CD14-positive monocyte (primary cell): ENCODE measurements at regions not wholly inside any gene's neighbourhood (a gene's known extent, or its start where the extent isn't known, plus 50 kb on each side); places are given as distances from the start of the nearest gene placed in this dataset.
A peak's percentile ranks its signal among the peaks of the same experiment; 100 is the strongest.

ENCODE experiments used
- DNase-seq, 3 donors: peaks; one replicate each; pipeline ENCODE4 v3.0.0-alpha.2; 2011 to 2022
- H2AFZ ChIP-seq: 2 replicates; pipeline ENCODE4 v1.6.0; 2012; ENCODE audit warnings: mild to moderate bottlenecking, low read depth, low read length, inconsistent platforms; ENCODE audit not compliant: insufficient read depth, poor library complexity, severe bottlenecking
- H3K27ac ChIP-seq, 2 donors: 1 replicate in 1 of 2; 2 replicates in 1 of 2; pipeline ENCODE4 v1.5.1; 2012 to 2013; ENCODE audit warnings: low read length in 2 of 2, control low read depth in 1 of 2, inconsistent platforms in 1 of 2, low read depth in 1 of 2, mild to moderate bottlenecking in 1 of 2
- H3K27me3 ChIP-seq, 2 donors: one replicate each; pipeline versions ENCODE4 v1.6.0 to v1.6.1; 2011 to 2013; ENCODE audit warnings: low read length in 2 of 2; ENCODE audit not compliant: control insufficient read depth in 2 of 2, insufficient read depth in 2 of 2
- H3K36me3 ChIP-seq, 2 donors: replicated peaks in 1 of 2; 1 replicate in 1 of 2; 2 replicates in 1 of 2; pipeline versions ENCODE4 v1.5.1 to v1.6.1; 2012 to 2013; ENCODE audit warnings: low read length in 2 of 2, control low read depth in 1 of 2, inconsistent platforms in 1 of 2, mild to moderate bottlenecking in 1 of 2; ENCODE audit not compliant: insufficient read depth in 2 of 2, control insufficient read depth in 1 of 2
- H3K4me1 ChIP-seq, 2 donors: 1 replicate in 1 of 2; 2 replicates in 1 of 2; pipeline versions ENCODE4 v1.5.1 to v1.6.1; 2012 to 2013; ENCODE audit warnings: low read length in 2 of 2, control low read depth in 1 of 2, inconsistent platforms in 1 of 2, mild to moderate bottlenecking in 1 of 2, moderate library complexity in 1 of 2; ENCODE audit not compliant: insufficient read depth in 2 of 2, control insufficient read depth in 1 of 2
- H3K4me2 ChIP-seq: replicated peaks from 2 replicates; pipeline ENCODE3; 2012; ENCODE audit warnings: low read length, moderate library complexity, mild to moderate bottlenecking; ENCODE audit not compliant: poor library complexity, severe bottlenecking; ENCODE audit errors: extremely low read depth
- H3K4me3 ChIP-seq, 3 experiments: fragments of 200-600 bp in 1 of 3; sonication (generic) in 1 of 3; replicated peaks in 1 of 3; 1 replicate in 2 of 3; 2 replicates in 1 of 3; pipeline ENCODE4 v1.5.1; 2011 to 2013; ENCODE audit warnings: low read length in 3 of 3, mild to moderate bottlenecking in 3 of 3, control low read depth in 2 of 3, low read depth in 2 of 3, inconsistent platforms in 1 of 3, moderate library complexity in 1 of 3
- H3K79me2 ChIP-seq: 2 replicates; pipeline ENCODE4 v1.6.0; 2012; ENCODE audit warnings: mild to moderate bottlenecking, control low read depth, inconsistent platforms, low read length, moderate library complexity; ENCODE audit not compliant: insufficient read depth
- H3K9ac ChIP-seq: 2 replicates; pipeline ENCODE4 v1.6.0; 2017; ENCODE audit warnings: low read length, mild to moderate bottlenecking; ENCODE audit not compliant: insufficient read depth, poor library complexity, severe bottlenecking
- H3K9me3 ChIP-seq, 2 donors: replicated peaks in 1 of 2; 1 replicate in 1 of 2; 2 replicates in 1 of 2; pipeline versions ENCODE4 v1.5.1 to v1.6.1; 2012 to 2013; ENCODE audit warnings: low read length in 2 of 2, control low read depth in 1 of 2; ENCODE audit not compliant: control insufficient read depth in 1 of 2, insufficient read depth in 1 of 2
- H4K20me1 ChIP-seq: 2 replicates; pipeline ENCODE4 v1.6.0; 2012; ENCODE audit warnings: mild to moderate bottlenecking, low read length, control low read depth, moderate library complexity; ENCODE audit not compliant: insufficient read depth
- H3K27ac Mint-ChIP-seq, 7 donors: one replicate each; pipeline ENCODE4 v1.8.0; 2020; ENCODE audit warnings: mild to moderate bottlenecking in 7 of 7, mixed read lengths in 7 of 7, moderate library complexity in 6 of 7, inconsistent platforms in 2 of 7
- H3K27me3 Mint-ChIP-seq, 3 donors: one replicate each; pipeline ENCODE4 v1.8.0; 2021 to 2022; ENCODE audit warnings: low read depth in 3 of 3, mild to moderate bottlenecking in 3 of 3, mixed read lengths in 3 of 3, moderate library complexity in 3 of 3, inconsistent platforms in 1 of 3
- H3K36me3 Mint-ChIP-seq, 2 donors: one replicate each; pipeline ENCODE4 v1.8.0; 2020; ENCODE audit warnings: mixed read lengths in 2 of 2, inconsistent platforms in 1 of 2, mild to moderate bottlenecking in 1 of 2
- H3K4me1 Mint-ChIP-seq: one replicate; pipeline ENCODE4 v1.8.0; 2020; ENCODE audit warnings: mild to moderate bottlenecking, mixed read lengths
- H3K4me3 Mint-ChIP-seq, 2 donors: one replicate each; pipeline ENCODE4 v1.8.0; 2020; ENCODE audit warnings: mild to moderate bottlenecking in 2 of 2, mixed read lengths in 2 of 2, moderate library complexity in 1 of 2
- H3K9me3 Mint-ChIP-seq, 7 donors: one replicate each; pipeline ENCODE4 v1.8.0; 2020 to 2022; ENCODE audit warnings: mixed read lengths in 7 of 7, mild to moderate bottlenecking in 6 of 7, moderate library complexity in 6 of 7, inconsistent platforms in 2 of 7
- whole genome bisulfite sequencing: methylation state at CpG from one replicate; pipeline ENCODE4 v1.1.5; 2013; ENCODE audit warnings: missing lambda C conversion rate; ENCODE audit not compliant: insufficient coverage; 5-methylcytosine and 5-hydroxymethylcytosine counted together
- intact Hi-C, 2 donors: fragments of 100-400 bp; cut with micrococcal nuclease; formaldehyde crosslinking; loops; one replicate each; pipeline versions ENCODE4 v1.15.0 to v1.15.1; 2023
- TF ChIP-seq, protein P1 (sequence below): fragments of 200-600 bp; IDR thresholded peaks from one replicate; pipeline ENCODE4 v1.8.0; 2022; ENCODE audit warnings: antibody characterized with exemption, mild to moderate bottlenecking

- Histone ChIP-seq H3K9me3 (no peaks in the 10 kb centered on the region), H3K4me1 (no peaks in the 10 kb centered on the region), H3K4me2 (no peak overlapping the region), H3K4me3 (no peak overlapping the region), H3K36me3 (no peaks in the 10 kb centered on the region), H3K27me3 (no peaks in the 10 kb centered on the region), H2AFZ (no peak overlapping the region), H3K27ac (no peak overlapping the region), H3K79me2 (no peaks in the 10 kb centered on the region), H3K9ac (no peak overlapping the region), H4K20me1 (no peaks in the 10 kb centered on the region)
- H3K4me1 Mint-ChIP-seq: no peaks in the 10 kb centered on the region
- H3K4me3 Mint-ChIP-seq: no peak overlapping the region
- intact Hi-C loops: no loop called here
- H3K27me3 Mint-ChIP-seq: no peaks in the 10 kb centered on the region
- H3K36me3 Mint-ChIP-seq: no peaks in the 10 kb centered on the region
- WGBS: no CpG with 5 or more reads among the region's 1 CpG
- peaks cover 0 to 13% (median 2%) of the 10 kb centered on the region in 7 donors for H3K9me3 Mint-ChIP-seq
- TF ChIP-seq, protein P1, sequence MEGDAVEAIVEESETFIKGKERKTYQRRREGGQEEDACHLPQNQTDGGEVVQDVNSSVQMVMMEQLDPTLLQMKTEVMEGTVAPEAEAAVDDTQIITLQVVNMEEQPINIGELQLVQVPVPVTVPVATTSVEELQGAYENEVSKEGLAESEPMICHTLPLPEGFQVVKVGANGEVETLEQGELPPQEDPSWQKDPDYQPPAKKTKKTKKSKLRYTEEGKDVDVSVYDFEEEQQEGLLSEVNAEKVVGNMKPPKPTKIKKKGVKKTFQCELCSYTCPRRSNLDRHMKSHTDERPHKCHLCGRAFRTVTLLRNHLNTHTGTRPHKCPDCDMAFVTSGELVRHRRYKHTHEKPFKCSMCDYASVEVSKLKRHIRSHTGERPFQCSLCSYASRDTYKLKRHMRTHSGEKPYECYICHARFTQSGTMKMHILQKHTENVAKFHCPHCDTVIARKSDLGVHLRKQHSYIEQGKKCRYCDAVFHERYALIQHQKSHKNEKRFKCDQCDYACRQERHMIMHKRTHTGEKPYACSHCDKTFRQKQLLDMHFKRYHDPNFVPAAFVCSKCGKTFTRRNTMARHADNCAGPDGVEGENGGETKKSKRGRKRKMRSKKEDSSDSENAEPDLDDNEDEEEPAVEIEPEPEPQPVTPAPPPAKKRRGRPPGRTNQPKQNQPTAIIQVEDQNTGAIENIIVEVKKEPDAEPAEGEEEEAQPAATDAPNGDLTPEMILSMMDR: no peak
- no peak for DNase-seq
- H3K27ac Mint-ChIP-seq: peak overlapping the region in 1 of 7 donors; percentile 70
These were observed 533.5 kb upstream of the ZNF385D start for GRCh38 chr3:22284559-22284958.

GRCh38 chr3:22288756-22289155 lies 537.7 kb upstream of the ZNF385D start:
- no peak overlapping the region for H3K27ac ChIP-seq
- no peaks in the 10 kb centered on the region for H3K4me1 ChIP-seq
- no peak overlapping the region for H3K4me3 ChIP-seq
- H3K4me3 Mint-ChIP-seq: no peak overlapping the region
- H3K27me3 Mint-ChIP-seq: no peaks in the 10 kb centered on the region
- no peaks in the 10 kb centered on the region for H3K27me3 ChIP-seq
- H2AFZ ChIP-seq: no peak overlapping the region
- intact Hi-C loops: no loop called here
- DNase-seq: no peak
- H3K9ac ChIP-seq: no peak overlapping the region
- H3K4me1 Mint-ChIP-seq: no peaks in the 10 kb centered on the region
- TF ChIP-seq, protein P1: no peak
- peaks cover 0 to 7% (median 0%) of the 10 kb centered on the region in 7 donors for H3K9me3 Mint-ChIP-seq
- H3K9me3 ChIP-seq: peaks cover 0 to 5% of the 10 kb centered on the region in 2 donors
- no peaks in the 10 kb centered on the region for H3K36me3 Mint-ChIP-seq
- no peaks in the 10 kb centered on the region for H4K20me1 ChIP-seq
- H3K27ac Mint-ChIP-seq: no peak overlapping the region
- H3K4me2 ChIP-seq: no peak overlapping the region
- H3K36me3 ChIP-seq: no peaks in the 10 kb centered on the region
- WGBS: no CpG with 5 or more reads among the region's 1 CpG
- H3K79me2 ChIP-seq: no peaks in the 10 kb centered on the region
